Colonic mucosa (tissue), 4 donors: ENCODE measurements at regions not wholly inside any gene's neighbourhood (a gene's known extent, or its start where the extent isn't known, plus 50 kb on each side); places are given as distances from the start of the nearest gene placed in this dataset.

ENCODE experiments used
- DNase-seq: peaks from one replicate; pipeline ENCODE4 v3.0.0-alpha.2; 2020
- H3K27ac ChIP-seq: fragments of 200-600 bp; one replicate; pipeline ENCODE4 v1.8.0; 2021
- H3K27me3 ChIP-seq: fragments of 200-600 bp; one replicate; pipeline ENCODE4 v1.8.0; 2021
- H3K36me3 ChIP-seq: fragments of 200-600 bp; one replicate; pipeline ENCODE4 v1.8.0; 2021
- H3K4me1 ChIP-seq: fragments of 200-600 bp; one replicate; pipeline ENCODE4 v1.8.0; 2021; ENCODE audit warnings: mild to moderate bottlenecking
- H3K4me3 ChIP-seq: fragments of 200-600 bp; one replicate; pipeline ENCODE4 v1.8.0; 2021
- H3K9ac ChIP-seq, 2 donors: one replicate each; pipeline ENCODE4 v1.7.0; 2013; ENCODE audit warnings: control low read depth in 2 of 2, low read depth in 2 of 2, low read length in 2 of 2
- H3K9me3 ChIP-seq: fragments of 200-600 bp; one replicate; pipeline ENCODE4 v1.8.0; 2021
- intact Hi-C: fragments of 100-400 bp; cut with DNase I; formaldehyde crosslinking; loops from one replicate; pipeline ENCODE4 v1.14.1; 2022
- TF ChIP-seq, protein P1 (sequence below): fragments of 200-600 bp; IDR thresholded peaks from one replicate; pipeline ENCODE4 v1.8.0; 2022; ENCODE audit warnings: antibody characterized with exemption, mild to moderate bottlenecking
- donor health status: healthy.
- donor health status: DM: no; HTN: no; CAD: no.
- donor health status: DM: no; HTN: no; CAD: no.

- H3K9me3 ChIP-seq = no peaks in the 10 kb centered on the region
- intact Hi-C loops = no loop called here
- TF ChIP-seq, protein P1, sequence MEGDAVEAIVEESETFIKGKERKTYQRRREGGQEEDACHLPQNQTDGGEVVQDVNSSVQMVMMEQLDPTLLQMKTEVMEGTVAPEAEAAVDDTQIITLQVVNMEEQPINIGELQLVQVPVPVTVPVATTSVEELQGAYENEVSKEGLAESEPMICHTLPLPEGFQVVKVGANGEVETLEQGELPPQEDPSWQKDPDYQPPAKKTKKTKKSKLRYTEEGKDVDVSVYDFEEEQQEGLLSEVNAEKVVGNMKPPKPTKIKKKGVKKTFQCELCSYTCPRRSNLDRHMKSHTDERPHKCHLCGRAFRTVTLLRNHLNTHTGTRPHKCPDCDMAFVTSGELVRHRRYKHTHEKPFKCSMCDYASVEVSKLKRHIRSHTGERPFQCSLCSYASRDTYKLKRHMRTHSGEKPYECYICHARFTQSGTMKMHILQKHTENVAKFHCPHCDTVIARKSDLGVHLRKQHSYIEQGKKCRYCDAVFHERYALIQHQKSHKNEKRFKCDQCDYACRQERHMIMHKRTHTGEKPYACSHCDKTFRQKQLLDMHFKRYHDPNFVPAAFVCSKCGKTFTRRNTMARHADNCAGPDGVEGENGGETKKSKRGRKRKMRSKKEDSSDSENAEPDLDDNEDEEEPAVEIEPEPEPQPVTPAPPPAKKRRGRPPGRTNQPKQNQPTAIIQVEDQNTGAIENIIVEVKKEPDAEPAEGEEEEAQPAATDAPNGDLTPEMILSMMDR = no peak
- H3K27ac ChIP-seq = no peak overlapping the region
- no peak for DNase-seq
- no peaks in the 10 kb centered on the region for H3K4me1 ChIP-seq
- no peaks in the 10 kb centered on the region for H3K36me3 ChIP-seq
- no peaks in the 10 kb centered on the region for H3K27me3 ChIP-seq
- H3K9ac ChIP-seq = no peak overlapping the region
- no peak overlapping the region for H3K4me3 ChIP-seq
Measured at GRCh38 chr7:48992816-48993215, 68.5 kb downstream of the CDC14C start.

GRCh38 chr7:49001610-49002033 lies 77.3 kb downstream of the CDC14C start:
- TF ChIP-seq, protein P1 = peak; percentile 45
- intact Hi-C loops = loop anchor here (5.0 kb wide), 2 partner anchors 791 to 851 kb away; no protein-coding TSS in a partner anchor
- peak; percentile 37 for DNase-seq
- H3K4me1 ChIP-seq = no peaks in the 10 kb centered on the region
- H3K9ac ChIP-seq = no peak overlapping the region
- H3K36me3 ChIP-seq = no peaks in the 10 kb centered on the region
- no peak overlapping the region for H3K27ac ChIP-seq
- no peaks in the 10 kb centered on the region for H3K9me3 ChIP-seq
- H3K4me3 ChIP-seq = no peak overlapping the region
- no peaks in the 10 kb centered on the region for H3K27me3 ChIP-seq

DNA sequence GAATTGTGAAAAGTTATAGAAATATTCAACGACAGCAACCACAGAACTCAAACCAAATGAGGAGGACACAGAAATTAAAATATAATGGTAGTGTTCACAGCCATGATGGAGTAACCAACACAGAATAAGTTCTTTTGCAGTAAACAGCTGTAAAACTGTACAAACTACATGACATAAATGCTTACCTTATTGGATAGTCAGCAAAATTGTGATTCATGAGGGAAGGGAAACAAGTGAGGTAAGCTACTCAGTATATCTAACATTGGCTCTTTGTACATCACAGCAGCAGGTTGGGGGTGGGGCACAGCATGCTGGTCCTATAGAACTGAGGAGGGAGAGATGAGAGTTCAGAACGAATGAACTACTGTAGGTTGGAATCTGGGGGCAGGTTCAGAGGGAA lies 86.4 kb downstream of the CDC14C start:
- Histone ChIP-seq H3K27ac (no peak overlapping the region), H3K27me3 (no peaks in the 10 kb centered on the region), H3K4me3 (no peak overlapping the region), H3K36me3 (no peaks in the 10 kb centered on the region), H3K4me1 (no peaks in the 10 kb centered on the region), H3K9ac (no peak overlapping the region), H3K9me3 (no peaks in the 10 kb centered on the region)
- intact Hi-C loops = no loop called here
- no peak for DNase-seq
- TF ChIP-seq, protein P1 = no peak

DNA sequence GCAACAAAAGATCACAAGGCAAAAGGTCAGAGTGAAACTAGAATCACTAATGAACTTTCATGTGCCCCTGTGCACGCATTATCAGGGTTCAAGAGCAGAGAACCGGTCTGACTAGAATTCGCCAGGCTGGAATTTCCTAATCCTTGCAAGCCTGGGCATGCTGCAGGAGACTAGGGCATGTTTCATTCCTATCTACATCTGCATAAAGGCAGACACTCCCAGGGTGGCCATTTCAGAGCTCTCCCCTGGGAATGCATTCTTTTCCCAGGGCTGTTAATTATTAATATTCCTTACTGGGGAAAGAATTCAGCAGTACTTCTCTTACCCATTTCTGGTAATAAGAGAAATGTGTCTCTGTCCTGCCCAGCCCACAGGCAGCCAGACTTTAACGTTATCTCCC lies 90.5 kb downstream of the CDC14C start:
- no peak for DNase-seq
- no peaks in the 10 kb centered on the region for H3K36me3 ChIP-seq
- TF ChIP-seq, protein P1 = no peak
- H3K9me3 ChIP-seq = no peaks in the 10 kb centered on the region
- no peaks in the 10 kb centered on the region for H3K27me3 ChIP-seq
- no peaks in the 10 kb centered on the region for H3K4me1 ChIP-seq
- intact Hi-C loops = no loop called here
- no peak overlapping the region for H3K27ac ChIP-seq
- H3K9ac ChIP-seq = no peak overlapping the region
- H3K4me3 ChIP-seq = no peak overlapping the region

- TF ChIP-seq, protein P1 = no peak
- Histone ChIP-seq H3K9me3 (no peaks in the 10 kb centered on the region), H3K27ac (no peak overlapping the region), H3K4me3 (no peak overlapping the region), H3K36me3 (no peaks in the 10 kb centered on the region), H3K4me1 (no peaks in the 10 kb centered on the region), H3K27me3 (no peaks in the 10 kb centered on the region), H3K9ac (no peak overlapping the region)
- intact Hi-C loops = no loop called here
- no peak for DNase-seq
Measured at GRCh38 chr7:49020145-49020544, 95.8 kb downstream of the CDC14C start.

- no peaks in the 10 kb centered on the region for H3K36me3 ChIP-seq
- no peak overlapping the region for H3K27ac ChIP-seq
- H3K4me3 ChIP-seq = no peak overlapping the region
- TF ChIP-seq, protein P1 = no peak
- DNase-seq = no peak
- intact Hi-C loops = no loop called here
- no peaks in the 10 kb centered on the region for H3K4me1 ChIP-seq
- H3K9me3 ChIP-seq = no peaks in the 10 kb centered on the region
- H3K27me3 ChIP-seq = no peaks in the 10 kb centered on the region
- no peak overlapping the region for H3K9ac ChIP-seq
Measured at GRCh38 chr7:49022448-49022847, 98.1 kb downstream of the CDC14C start.
